T47D (cell line): ENCODE measurements at regions not wholly inside any gene's neighbourhood (a gene's known extent, or its start where the extent isn't known, plus 50 kb on each side); places are given as distances from the start of the nearest gene placed in this dataset.

Source experiments
- DNase-seq, 2 experiments: peaks; one replicate each; pipeline versions ENCODE4 v3.0.0 to v3.0.0-alpha.2; 2011 to 2012; ENCODE audit warnings: low read depth in 1 of 2, low spot score in 1 of 2
- JUND ChIP-seq: IDR thresholded peaks from 2 replicates; pipeline ENCODE4 v1.6.1; 2012; ENCODE audit warnings: low read depth
- in situ Hi-C: cut with HindIII; loops from 2 replicates; pipeline ENCODE4 v1.10.0; 2016; ENCODE audit warnings: low sequenced_read_pairs, low pct_unique_long_range_greater_than_20kb

- in situ Hi-C loops = no loop called here
- no peak for TF ChIP-seq JUND
- peak; percentile 11 to 61 for DNase-seq
Measured at GRCh38 chr13:79096099-79096498, 310.0 kb downstream of the RBM26 start.

DNA sequence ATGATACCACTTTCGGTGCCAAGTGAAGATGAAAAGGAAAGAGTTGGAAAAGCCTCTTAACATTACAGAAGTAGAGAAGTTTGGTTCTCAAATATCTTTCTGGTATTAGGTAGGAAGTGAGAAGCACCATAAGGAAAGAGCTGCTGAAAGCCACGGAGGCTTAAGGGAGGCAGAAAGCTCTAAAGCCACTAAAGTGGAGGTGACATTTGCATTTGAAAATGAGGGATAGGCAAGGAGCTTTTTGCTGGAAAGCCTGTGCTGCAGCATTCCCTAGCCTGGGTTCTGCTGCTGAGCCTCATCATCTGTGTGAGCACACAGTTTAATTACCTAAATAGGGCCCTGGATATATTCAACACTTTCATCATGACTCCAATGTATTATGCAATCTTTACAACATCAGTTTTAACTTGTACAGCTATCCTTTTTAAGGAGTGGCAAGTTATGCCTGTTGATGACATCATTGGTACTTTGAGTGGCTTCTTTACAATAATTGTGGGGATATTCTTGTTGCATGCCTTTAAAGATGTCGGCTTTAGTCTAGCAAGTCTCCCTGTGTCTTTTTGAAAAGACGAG lies 315.4 kb downstream of the RBM26 start:
- in situ Hi-C loops = no loop called here
- no peak for TF ChIP-seq JUND
- no peak for DNase-seq

DNA sequence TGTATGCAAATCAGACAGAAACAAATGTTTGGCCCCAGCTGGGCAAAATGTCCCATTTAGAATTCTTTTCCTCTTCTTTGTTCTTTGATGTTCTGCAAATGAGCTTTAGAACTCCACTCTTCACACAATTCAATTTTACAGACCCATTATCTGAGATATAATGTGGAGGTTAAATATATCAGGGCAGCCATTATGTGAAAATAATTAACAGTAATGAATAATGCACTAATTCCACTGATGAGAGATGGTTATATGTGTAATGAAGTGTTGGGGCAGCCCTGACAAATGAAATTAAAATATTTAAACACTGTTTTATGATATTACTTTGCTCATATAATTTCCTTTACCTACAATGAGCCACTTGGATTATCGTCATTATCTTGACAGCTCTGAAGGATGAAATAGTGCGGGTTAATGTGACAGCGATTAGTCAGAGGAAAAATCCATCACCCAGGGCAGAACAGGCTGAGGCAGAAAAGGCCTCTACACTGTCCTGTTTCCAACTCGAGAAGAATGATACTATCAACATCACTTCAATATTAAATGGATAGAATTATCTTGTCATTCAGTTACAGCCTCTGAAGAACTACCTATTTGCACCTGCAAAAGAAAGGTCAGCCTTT lies 321.1 kb downstream of the RBM26 start:
- TF ChIP-seq JUND = no peak
- no peak for DNase-seq
- in situ Hi-C loops = no loop called here

- in situ Hi-C loops = no loop called here
- no peak for DNase-seq
- TF ChIP-seq JUND = no peak
Measured at GRCh38 chr13:79081942-79082341, 324.1 kb downstream of the RBM26 start.

GRCh38 chr13:79079351-79079839 lies 326.7 kb downstream of the RBM26 start:
- in situ Hi-C loops = no loop called here
- no peak for DNase-seq
- no peak for TF ChIP-seq JUND

DNA sequence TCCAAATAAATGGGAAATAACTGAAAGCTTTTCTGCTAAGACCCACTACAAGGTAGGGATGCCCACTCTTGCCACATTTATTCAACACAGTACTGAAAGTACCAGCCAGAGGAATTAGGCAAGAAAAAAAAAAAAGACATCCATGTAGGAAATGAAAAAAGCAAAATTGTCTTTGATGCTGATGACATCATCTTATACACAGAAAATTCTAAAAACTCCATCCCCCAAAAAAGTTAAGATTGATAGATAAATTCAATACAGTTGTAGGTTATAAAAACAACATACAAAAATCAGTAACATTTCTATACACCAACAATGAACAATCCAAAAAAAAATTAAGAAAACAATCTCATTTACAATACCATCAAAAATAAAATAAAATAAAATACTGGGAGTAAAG lies 330.4 kb downstream of the RBM26 start:
- in situ Hi-C loops = no loop called here
- DNase-seq = no peak
- no peak for TF ChIP-seq JUND

- DNase-seq = no peak
- TF ChIP-seq JUND = no peak
- in situ Hi-C loops = no loop called here
Measured at GRCh38 chr13:79070343-79070974, 335.6 kb downstream of the RBM26 start.

DNA sequence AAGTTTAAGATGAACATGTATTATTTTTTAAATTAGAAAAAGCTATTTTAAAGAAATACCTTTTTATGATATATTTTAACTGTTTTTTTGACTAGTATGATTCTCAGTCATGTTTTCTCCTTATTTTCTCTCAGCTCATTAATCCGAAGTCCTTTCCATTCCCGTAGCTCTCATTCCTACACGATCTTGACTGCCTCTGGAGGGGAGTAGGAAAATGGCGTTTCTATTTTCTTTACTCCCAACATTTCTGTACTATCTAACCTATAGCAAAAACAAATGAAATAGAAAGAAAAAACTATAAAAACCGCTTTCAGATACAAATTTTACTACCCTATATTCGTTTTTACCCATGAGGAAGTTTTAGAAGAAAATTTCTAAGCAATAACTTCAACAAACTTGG lies 343.8 kb downstream of the RBM26 start:
- no peak for TF ChIP-seq JUND
- peak in 1 of 2 experiments; percentile 9 for DNase-seq
- in situ Hi-C loops = no loop called here

DNA sequence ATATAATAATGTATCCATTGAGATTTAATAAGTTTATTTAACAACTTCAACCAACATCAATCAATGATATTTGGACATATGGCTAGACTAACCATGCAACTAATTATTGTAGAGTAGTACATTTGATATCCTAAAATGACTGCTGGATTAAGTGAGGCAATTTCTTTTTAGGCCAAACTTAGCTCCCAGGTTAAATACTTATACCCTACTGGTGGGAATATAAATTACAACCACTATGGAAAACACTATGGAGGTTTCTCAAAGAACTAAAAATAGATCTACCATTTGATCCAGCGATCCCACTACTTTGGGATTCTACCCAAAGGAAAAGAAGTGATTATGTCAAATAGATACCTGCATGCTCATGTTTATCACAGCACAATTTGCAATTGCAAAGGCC lies 345.8 kb downstream of the RBM26 start:
- DNase-seq = no peak
- TF ChIP-seq JUND = no peak

DNA sequence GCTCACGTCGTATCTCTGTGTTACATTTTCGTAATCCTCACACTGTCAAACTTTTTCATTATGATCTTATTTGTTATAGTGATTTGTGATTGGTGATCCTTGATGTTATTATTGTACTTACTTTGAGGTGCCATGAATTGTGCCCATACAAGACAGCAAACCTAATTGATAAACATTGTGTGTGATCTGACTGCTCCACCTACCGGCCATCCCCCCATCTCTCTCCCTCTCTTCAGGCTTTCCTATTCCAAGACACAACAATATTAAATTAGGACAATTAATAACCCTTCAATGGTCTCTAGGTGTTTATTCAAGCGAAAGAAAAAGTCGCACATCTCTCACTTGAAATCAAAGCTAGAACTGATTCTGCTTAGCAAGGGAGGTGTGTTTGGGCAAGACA lies 349.3 kb downstream of the RBM26 start:
- DNase-seq = no peak
- in situ Hi-C loops = no loop called here
- no peak for TF ChIP-seq JUND

More for the DNA sequence above, 345.8 kb downstream of the RBM26 start:
- in situ Hi-C loops = no loop called here

DNA sequence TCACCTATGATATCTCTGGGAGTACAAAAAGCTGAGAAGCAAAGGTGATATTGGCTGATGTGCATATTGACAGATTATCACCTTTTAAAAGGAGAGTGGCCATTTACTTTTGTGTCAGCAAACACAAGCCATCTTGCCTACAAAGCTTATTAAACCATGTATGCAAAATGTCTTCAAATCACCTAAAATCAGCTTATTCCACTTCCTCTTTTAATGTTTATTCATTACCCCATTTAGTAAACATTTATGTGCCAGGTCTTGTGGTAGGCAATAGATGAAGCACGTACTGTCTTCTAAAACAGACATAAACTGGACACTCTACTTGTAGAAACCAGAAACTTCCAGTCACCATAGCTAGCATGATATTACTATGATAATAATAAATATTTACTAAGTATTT lies 354.6 kb downstream of the RBM26 start:
- TF ChIP-seq JUND = no peak
- in situ Hi-C loops = no loop called here
- no peak for DNase-seq

GRCh38 chr13:79044415-79044814 lies 361.6 kb downstream of the RBM26 start:
- in situ Hi-C loops = no loop called here
- no peak for TF ChIP-seq JUND
- no peak for DNase-seq

- TF ChIP-seq JUND = no peak
- DNase-seq = no peak
- in situ Hi-C loops = no loop called here
Measured at GRCh38 chr13:79043208-79043607, 362.8 kb downstream of the RBM26 start.
